NCI-H1417 (cell line): ENCODE measurements at regions not wholly inside any gene's neighbourhood (a gene's known extent, or its start where the extent isn't known, plus 50 kb on each side); places are given as distances from the start of the nearest gene placed in this dataset.

Experiments used
- DNase-seq, 3 experiments: peaks; one replicate each; lab custom pipeline; 2025; lab: John Stamatoyannopoulos, UW

DNA sequence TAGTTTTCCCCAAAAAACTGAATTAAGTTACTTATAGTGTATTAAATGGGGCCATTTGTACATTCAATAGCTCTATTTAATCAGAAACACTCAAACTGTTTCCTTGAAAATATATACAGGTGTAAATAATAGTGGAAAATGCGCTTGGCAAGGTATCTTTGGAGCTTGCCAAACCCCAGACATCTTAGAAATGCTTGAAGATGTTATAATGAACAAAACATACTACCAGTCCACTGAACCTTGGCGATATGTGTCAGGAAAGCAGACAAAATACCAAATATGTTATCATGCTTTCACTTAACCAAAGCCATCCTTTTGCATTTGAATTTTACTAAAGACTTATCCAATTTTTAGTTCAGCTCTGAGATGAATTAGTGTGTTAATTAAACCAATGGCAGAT, 352.7 kb upstream of the SEMA3A start:
- no peak for DNase-seq

DNA sequence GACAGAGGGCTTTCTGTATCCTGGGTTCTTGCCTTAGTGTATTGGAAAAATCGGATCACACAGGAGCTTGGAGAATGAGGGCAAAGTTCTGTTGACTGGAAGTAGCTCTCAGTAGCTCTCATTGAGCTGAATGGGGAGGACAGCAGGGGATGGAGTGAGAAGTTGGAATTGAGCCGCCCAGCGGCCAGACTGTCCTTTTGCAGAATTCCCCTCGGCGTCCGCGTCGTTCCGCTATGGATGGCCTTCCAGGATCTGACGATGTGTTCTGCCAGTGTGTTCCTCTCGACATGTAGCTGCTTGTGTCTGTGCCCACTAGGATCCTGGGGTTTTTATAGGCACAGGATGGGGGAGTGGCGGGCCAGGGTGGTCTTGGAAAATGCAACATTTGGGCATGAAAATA, 351.8 kb upstream of the SEMA3A start:
- DNase-seq = no peak

DNA sequence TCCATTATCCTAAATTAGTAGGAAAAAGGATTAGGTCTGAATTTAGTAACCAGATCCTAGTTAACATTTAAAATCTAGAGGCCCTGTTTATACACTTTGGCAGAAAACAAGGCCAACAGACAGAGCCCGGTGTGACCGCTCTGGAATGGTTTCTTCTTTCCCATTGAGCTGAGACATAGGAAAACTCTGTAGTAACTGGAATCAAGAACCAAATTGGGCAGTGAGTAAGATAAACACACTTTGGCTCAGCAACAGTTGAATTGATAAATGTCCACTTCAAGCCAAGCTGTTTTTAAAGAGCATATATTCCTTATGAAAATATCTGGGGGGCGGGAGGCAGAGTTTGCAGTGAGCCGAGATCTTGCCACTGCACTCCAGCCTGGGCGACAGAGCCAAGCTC, 343.7 kb upstream of the SEMA3A start:
- DNase-seq = no peak

DNA sequence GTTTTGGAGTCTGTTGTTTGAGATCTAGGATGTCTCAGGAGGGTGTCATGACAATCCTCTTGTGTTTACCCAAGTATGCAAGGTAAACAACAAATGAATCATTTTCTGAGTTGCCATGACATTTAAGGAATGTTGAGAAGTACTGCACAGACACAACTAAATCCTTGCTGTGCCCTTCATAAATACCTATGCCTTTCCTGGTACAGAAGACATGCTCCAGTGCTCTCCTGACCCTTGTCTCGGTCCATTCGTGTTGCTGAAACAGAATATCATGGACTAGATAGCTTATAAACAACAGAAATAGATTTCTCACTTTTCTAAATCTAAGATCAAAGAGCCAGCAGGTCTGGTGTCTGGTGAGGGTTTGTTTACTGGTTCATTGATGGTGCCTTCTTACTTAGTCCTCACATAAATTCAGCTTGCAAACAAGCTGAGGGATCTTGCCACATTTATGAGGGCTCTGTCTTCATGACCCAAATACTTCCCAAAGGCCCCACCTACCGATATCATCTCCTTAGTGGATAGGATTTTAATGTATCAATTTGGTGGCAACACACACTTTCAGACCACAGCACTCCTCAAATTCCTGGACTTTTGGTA, 341.8 kb upstream of the SEMA3A start:
- DNase-seq = no peak

DNA sequence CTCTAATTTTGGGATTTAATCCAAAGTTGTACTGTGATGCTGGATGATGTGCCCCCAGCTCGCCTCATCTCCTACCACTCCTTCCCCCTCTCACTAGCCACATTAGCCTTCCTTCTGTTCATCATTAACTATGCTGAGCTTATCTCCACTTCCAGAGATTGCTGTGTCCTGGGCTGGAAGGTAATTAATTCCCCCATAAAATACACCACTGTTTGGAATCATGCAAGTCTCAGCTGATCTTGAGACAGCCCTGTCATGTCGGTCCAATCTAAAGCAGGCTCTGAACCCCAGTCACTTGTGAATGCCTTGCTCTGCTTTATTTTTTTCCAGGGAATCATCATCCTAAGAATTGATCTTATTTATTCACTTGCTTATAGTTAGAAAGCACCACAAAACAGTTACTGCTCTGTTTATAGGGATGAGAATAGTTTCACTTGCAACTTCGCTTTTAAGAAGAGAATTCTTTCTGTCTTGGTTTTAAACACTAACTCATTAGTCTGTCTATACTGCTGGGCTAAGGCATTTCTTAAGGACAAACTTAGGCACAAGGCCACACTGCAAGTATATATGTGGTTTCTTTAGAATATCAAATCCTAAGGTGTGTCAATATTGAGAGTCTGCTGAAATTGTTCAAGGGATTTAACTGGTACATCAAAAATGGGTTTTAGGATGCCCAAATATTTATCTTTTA, 341.1 kb upstream of the SEMA3A start:
- DNase-seq = no peak

DNA sequence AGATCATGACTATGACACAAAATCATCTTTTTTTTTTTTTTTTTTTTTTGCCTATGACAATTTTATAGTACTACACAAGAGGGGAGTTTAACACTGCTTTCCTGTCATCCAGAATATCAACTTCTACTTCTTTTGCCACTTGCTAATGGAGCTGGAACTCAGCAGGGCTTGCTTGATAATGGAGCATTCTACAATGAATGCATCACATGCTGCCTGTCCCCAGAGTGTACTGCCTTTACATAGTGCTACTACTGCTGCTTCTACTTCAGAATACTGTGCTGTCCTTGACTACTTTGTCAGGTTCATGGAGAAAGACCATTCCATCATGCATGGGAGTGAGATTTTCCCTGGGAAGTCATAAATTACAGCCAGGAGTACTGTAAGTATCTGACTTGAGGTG, 338.6 kb upstream of the SEMA3A start:
- DNase-seq = no peak

DNA sequence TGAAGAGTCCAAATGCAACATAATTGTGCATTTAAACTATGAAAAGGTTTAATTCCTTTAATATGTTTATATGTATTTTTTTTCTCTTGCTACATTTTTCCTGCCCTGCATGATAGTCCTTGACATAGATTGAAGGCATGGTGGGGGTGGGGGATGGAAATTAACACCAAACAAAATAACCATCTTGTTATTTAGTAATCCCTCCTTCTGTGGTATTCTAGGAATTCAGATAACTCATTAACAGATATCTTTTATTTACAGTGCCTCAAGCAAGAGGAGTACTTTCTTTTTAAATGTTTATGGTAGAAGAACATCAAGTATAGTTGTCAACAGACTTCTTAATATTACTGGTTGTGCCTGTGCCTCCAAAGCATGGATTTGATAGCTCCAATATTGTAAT, 337.6 kb upstream of the SEMA3A start:
- DNase-seq = no peak

DNA sequence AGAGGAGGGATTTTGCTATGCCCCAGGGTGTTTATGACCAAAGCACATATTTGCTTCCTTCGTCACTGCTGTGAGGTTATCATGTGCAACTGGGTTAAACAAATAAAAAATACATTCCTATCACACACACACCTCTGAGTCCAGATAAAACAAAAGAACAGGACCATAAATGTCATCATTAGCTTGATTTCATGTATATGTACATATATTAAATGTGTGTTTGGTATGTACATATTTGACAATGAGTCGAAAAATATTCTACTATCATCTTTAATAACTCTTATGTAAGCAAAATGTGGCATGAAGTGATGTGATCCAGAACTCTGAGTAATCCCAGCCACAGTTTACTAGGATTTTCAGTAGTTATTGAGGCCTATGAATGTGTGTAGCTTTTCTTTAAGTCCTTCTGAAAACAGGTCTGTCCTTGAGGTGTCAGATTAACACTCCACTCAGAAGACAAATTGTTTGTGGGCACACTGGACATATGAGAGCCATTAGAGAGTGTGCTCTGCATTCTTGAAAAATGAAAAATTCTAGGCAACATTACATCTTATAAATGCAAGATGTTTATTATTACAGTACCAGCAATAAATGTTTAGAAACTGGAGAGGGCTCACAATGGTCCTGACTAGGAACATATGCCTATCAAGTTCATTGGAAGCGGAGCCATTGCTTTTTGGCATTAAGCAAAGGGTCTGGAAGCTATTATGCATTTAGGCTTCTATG, 335.1 kb upstream of the SEMA3A start:
- DNase-seq = peak; percentile 16 to 74 (median 41)

DNA sequence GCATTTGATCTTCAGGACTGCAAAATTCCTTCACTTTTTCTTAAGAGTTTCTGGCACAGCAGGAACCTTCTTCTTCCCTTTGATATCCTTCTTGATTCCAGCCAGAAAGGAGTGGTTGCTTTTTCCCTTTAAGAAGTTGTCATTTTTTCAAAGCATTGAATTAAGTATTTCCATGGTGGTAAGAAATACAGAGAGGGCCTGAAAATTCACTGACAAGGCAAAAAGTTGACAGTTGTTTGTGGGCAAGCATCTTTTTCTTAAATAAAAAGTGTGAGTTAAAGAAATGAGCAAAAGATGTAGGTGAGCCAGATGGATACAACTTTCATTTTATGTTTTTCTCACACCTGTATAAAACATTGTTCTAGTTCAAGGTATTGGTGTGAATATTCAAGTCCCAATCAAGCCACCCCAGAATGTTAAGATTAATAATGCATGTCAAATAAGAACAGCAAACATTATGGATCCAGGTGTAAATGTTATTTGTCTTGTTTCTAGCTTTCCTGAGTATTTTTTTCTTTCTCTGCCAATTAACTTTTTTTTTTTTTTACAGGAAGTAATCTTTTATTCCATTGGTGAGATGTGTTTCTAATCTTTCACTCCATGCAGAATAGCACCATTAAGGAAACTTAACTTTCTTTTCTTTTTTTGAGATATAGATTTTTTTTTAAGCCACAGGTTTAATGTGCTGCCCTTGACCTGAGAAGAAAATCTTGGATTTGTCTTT, 334.3 kb upstream of the SEMA3A start:
- DNase-seq = no peak

DNA sequence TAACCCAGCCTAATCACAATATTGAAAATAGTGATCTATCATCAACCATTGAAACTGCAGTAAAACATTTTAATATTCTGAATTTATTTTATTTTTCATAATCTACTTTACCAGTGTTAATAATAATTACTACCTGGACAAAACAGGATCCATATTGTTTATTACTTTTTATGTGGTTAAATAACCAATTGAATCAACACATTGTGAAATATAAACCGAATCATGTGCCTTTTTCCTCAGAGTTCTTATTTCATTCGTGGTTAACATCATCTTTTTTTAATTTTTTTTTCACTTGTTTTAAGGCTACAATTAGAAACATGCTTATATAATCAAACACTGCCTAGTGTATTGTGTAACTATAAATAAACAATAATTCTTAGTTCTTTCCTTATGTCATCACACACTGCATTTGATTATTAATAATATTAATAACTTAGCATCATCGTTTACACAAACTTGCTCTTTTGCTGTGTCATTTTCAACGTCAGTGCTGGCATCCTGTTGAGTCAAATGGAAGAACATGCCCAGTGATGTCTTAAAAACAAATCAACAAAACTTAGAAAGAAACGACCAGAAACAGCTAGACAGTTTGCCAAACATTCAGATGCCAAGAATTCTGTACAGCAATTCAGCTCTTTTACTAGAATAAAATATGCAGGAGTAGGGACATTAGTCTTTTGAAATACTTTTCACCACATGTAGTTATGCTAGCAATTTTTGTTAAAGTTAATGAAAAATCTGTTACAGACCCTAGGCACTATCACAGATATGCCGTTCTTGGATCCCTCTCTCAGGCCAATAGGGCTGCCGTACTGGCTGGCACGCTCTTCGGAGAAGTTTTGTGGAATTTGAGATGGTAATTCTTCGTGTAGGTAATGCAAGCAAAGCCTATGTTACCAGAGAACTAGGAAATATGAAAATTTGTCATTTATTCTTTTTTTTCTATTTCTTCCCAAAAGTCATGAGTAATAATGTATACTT, 330.4 kb upstream of the SEMA3A start:
- DNase-seq = no peak

DNA sequence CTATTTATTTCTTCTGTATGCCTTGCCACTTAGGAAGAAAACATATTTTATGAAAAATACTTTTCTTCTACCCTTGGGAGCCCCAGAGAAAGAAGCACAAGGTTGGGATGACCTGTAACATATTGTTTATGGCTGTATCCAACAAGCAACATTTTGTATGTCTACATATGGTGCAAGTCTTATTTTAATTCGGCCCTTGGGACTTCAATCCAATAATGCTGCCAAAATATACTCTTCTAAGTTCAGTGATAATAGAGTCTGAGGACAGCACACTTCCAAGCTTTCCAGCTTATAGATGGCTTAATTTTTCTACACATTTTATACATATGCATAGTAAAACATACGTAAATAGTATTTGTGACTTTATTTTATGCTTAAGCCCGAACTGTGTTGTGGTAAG, 318.5 kb upstream of the SEMA3A start:
- DNase-seq = no peak

DNA sequence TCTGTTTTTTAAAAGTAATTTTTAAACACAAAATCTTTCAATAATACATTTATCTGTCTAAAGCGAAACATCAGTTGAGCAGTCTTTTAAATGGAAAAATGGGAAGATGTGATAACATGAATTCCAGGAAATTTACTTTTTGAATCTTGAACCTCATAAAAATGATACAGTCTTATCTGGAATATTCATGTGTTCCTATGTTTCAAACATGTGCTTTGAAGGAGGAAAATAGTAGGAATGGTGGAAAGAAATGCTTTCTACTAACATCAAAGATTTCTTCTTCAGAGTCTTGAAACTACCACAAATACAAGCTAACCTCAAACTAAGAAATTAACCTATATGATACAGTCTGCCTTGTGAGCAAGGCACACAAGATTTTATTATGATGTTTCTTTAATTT, 317.5 kb upstream of the SEMA3A start:
- no peak for DNase-seq

DNA sequence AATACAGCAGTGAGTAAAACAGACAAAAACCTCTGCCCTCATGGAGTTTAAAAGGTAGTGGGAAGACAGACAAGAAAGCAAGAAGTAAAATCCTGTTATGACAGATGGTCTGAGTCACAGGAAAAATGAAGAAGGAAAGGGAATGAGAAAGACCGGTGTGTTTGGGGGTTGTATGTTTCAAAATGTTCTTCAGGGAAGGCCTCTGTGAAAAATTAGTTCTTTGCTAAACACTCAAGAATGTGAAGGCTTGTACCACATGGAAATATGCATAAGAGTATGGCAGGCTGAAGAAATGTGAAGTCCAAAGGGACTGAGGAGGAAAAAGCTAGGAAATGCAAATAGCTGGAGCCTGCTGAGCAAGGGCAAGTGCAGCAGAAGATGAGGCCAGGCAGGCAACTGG, 315.9 kb upstream of the SEMA3A start:
- DNase-seq = no peak

DNA sequence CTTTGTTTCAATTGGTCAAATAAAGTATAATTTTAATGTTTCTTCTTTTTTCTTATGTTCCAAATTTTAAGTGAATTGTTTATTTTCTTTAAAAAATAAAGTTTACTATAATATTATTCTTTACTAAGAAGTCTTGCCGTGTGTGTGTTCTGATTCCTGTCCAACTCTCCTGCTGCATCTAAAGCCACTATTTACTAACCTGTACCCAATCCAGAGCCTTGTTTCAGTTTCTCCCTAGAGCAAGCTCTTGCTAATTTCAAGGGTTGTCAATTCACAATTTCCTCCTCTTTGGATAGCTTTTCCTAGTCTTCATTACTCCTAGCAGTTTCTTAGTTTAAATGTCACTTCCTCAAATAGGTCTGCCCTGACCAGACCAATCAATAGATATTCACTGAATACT, 314.9 kb upstream of the SEMA3A start:
- no peak for DNase-seq

DNA sequence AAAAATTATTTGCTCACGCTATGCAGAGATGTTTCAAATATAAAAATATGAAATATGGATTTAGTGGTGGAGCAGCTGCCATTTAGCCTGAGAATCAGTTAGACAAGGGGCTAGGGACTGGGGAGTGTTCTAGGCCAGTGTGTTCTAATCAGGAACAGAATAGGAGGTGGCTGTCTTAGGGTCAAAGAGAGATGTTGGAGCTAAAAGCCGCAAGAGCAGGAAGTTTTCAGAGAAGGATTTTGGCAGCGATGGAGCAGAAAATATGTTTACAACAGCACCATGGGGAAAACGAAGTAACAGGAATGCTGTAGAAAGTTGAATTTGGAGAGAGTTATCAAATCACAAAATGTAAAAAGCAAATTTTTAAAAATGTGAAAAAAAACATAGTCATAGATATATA, 314.0 kb upstream of the SEMA3A start:
- no peak for DNase-seq

DNA sequence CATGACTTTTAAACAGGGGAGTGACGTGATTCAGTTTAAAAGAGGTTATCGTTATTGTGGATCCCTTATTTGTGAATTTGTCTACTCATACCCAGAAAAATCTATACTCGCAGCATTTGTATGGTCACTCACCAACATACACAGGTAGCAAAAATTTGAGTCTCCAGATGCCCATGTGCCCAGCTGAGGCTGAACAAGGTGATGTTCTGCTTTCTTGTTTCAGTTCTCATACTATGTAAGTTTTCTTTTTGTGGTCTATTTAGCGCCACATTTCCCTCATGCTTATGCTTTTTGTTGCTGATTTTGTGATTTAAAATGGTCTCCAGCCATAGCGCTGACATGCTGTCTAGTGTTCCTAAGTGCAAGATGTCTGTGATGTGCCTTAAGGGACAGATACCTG, 312.9 kb upstream of the SEMA3A start:
- DNase-seq = no peak

DNA sequence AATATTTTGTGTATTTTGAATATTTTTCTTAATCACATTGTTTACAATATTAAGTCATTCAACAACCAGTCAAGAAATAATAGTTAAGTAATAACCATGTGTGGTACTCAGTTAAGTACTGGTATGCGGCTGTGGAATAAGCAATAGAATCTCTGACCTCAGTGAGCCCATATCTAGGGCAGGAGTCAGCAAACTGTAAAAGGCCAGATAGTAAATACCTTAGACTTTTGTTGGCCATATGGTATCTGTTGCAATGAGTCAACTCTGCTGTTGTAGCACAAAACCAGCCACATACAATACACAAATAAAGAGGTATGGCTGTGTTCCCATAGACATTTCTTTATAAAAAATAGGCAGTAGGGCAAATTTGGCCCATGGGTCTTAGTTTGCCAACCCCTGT, 311.6 kb upstream of the SEMA3A start:
- DNase-seq = no peak

DNA sequence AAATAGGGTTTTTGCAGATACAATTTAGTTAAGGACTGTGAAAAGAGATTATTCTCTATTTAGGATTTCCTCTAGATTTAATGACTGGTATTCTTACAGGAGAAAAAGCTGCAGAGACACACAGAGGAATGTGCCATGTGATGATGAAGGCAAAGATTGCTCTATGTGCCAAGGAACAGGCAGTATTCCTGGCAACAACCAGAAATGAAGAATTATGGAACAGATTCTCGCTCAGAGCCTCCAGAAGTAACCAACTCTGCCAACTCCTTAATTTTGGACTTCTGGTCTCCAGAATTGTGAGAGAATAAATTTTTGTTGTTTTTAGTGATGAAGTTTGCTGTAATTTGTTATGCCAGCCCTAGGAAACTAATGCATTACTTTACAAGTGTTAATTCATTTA, 307.6 kb upstream of the SEMA3A start:
- no peak for DNase-seq

DNA sequence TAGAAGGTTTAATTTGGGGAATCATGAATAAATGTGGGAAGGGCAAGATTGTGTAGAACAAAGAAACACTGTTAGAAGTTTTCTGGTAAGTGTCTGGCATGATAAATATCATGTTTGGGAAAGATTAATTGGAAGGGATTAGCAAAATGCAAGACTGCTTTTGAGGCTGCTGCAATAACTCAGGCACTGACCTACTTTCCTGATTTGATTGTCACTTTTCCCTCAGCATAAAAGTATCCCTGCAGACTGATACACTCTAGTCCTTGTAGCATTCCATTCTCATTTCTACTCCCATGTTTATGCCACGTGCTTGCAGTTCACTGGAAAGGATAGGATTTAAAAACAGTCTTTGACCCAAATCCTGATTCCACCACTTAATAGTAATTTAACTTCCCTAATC, 303.3 kb upstream of the SEMA3A start:
- DNase-seq = no peak

DNA sequence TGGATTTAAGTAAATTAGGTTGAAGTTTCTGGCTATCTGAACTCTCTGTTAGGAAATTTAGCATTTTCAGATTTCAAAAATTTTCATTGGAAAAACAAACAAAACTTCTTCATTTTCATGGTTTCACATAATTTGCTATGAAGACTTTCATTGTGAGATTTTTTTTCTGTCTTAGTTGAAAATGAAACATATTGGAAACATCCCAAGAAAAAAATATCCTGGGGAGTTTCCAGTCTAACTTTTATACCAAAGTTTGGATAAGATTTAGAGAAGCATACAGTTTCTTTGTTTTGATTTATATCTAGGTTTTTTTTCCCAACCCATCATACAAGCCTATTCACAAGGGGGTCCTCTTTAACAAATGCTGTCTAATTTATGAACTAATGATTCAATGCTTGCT, 300.5 kb upstream of the SEMA3A start:
- no peak for DNase-seq
